AG04450 (cell line): ENCODE measurements at regions not wholly inside any gene's neighbourhood (a gene's known extent, or its start where the extent isn't known, plus 50 kb on each side); places are given as distances from the start of the nearest gene placed in this dataset.

Source experiments
- CTCF ChIA-PET: fragments of 300-600, 350-600 bp; formaldehyde crosslinking; extraction: SDS; loops from one replicate; lab custom pipeline; 2022; ENCODE audit warnings: antibody characterized with exemption, inconsistent platforms; lab: Charles Lee
- POLR2A ChIA-PET: fragments of 350-600 bp; formaldehyde crosslinking; extraction: SDS; loops from one replicate; lab custom pipeline; 2021; ENCODE audit warnings: antibody characterized with exemption, inconsistent platforms; lab: Yijun Ruan, JAX
- DNase-seq: peaks from one replicate; pipeline ENCODE4 v3.0.0-alpha.2; 2011; ENCODE audit warnings: low read depth, low spot score
- H3K27ac ChIP-seq: one replicate; pipeline ENCODE4 v1.5.1; 2012; ENCODE audit warnings: low read depth, low read length, control low read depth
- H3K27me3 ChIP-seq: one replicate; pipeline ENCODE4 v1.6.0; 2012; ENCODE audit warnings: low read length; ENCODE audit not compliant: control insufficient read depth, insufficient read depth
- H3K4me3 ChIP-seq: 2 replicates; pipeline ENCODE4 v1.5.1; 2011; ENCODE audit warnings: mild to moderate bottlenecking, low read depth, low read length, control low read depth
- H3K9me3 ChIP-seq: 2 replicates; pipeline ENCODE4 v1.5.1; 2012; ENCODE audit warnings: low read length; ENCODE audit not compliant: control insufficient read depth, insufficient read depth
- TF ChIP-seq, protein P1 (sequence below): IDR thresholded peaks from 2 replicates; pipeline ENCODE4 v1.5.1; 2011; ENCODE audit warnings: low read depth, low read length, control low read depth, inconsistent platforms

DNA sequence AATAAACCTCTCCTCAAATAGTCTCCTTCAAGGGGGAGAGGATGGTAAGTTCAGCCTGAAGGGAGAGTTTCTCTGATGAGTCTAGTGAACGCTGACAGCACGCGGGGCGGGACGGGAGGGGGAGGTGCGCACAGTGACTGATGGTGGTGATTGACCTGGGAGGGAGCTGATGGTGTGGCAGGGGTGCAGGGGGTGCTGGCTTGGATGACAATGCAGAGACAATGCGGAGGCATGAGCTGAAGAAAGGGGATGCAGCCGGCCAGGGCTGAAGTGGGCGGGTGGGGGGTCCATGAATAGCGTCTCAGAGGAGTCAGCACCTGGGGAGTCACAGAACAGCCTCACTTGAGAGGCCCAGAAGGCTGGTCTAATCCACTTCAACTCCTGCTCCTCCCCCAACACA is 142.5 kb upstream of the PJA1 start:
- POLR2A ChIA-PET: no interaction called here
- CTCF ChIA-PET: no interaction called here
- DNase-seq: no peak

DNA sequence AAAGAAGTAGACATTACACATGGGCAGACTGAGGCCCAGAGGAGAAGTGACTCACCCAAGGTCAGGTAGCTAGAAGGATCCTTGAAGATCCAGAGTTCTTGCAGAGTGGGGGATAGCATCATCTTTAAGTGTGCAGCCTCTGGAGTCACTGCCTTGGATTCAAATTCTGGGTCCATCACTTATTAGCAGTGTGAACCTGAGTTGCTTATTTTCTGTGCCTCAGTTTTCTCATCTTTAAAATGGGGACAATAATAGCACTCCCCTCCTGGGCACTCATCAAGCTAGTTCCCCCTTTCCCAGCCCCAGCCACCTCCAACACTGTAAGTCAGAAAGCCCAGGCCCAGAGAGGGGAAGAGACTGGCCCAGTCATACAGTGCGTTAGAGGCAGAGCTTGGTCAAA is 141.8 kb upstream of the PJA1 start:
- CTCF ChIA-PET: no interaction called here
- POLR2A ChIA-PET: no interaction called here
- Histone ChIP-seq H3K27me3 (peaks cover 3% of the 10 kb centered on the region), H3K27ac (no peak overlapping the region), H3K4me3 (no peak overlapping the region), H3K9me3 (no peaks in the 10 kb centered on the region)
- DNase-seq: no peak
- TF ChIP-seq, protein P1, sequence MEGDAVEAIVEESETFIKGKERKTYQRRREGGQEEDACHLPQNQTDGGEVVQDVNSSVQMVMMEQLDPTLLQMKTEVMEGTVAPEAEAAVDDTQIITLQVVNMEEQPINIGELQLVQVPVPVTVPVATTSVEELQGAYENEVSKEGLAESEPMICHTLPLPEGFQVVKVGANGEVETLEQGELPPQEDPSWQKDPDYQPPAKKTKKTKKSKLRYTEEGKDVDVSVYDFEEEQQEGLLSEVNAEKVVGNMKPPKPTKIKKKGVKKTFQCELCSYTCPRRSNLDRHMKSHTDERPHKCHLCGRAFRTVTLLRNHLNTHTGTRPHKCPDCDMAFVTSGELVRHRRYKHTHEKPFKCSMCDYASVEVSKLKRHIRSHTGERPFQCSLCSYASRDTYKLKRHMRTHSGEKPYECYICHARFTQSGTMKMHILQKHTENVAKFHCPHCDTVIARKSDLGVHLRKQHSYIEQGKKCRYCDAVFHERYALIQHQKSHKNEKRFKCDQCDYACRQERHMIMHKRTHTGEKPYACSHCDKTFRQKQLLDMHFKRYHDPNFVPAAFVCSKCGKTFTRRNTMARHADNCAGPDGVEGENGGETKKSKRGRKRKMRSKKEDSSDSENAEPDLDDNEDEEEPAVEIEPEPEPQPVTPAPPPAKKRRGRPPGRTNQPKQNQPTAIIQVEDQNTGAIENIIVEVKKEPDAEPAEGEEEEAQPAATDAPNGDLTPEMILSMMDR: no peak

More for the DNA sequence above, 142.5 kb upstream of the PJA1 start:
- Histone ChIP-seq H3K27ac (no peak overlapping the region), H3K27me3 (peaks cover 3% of the 10 kb centered on the region), H3K4me3 (no peak overlapping the region), H3K9me3 (no peaks in the 10 kb centered on the region)
- TF ChIP-seq, protein P1: no peak

DNA sequence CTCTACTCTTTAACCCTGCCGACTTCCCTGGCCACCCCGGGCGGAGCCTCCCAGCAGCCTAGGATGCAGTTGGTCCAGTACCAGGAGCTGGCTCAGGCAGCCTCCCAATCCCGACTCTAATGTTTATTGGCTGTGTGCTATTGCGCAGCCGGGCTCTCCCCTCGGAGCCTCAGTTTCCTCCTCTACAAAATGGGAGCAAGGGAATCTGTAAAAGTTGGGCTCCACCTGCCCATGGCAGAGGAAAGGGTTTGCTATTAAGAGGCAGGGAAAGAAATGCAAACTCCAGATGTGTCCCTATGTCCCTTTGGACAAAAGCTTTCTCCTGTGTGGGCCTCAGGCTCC is 140.8 kb upstream of the PJA1 start:
- ChIA-PET CTCF (no interaction called here), POLR2A (no interaction called here)
- Histone ChIP-seq H3K27me3 (peaks cover 3% of the 10 kb centered on the region), H3K27ac (no peak overlapping the region), H3K9me3 (no peaks in the 10 kb centered on the region), H3K4me3 (no peak overlapping the region)
- DNase-seq: no peak
- TF ChIP-seq, protein P1: no peak

DNA sequence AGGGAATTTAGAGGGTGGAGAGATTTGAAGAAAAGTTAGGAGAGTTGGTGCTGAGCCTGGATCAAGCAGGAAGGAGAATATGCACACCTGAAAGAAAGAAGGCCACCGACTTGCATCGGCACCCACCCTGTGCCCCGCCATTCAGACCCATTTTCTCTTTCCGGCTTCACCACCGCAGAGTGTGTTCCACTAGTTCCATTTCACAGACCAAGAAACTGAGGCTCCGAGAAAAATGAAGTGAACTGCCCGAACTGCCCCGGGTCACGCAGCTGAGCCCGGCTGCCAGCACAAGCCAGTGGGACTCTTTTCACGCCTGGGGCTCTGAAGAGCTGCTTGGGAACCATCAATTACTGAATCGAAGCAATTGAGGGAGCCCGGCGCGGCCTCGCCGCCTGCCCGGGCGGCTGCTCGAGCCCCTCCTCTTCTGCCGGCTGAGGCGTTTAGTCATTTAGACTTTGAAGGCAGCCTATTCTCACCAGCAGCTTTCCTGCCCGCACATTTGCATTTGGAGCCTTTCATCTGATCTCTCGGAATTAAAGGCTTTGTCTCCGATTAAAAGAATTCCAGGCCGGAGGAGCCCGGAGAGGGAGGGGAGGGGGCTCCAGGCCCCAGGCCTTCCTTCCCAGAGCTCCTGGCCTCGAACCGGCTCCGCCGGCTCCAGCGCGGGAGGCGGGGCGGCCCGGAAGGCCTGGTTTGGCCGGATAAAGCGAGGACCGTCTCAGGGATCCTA is 140.2 kb upstream of the PJA1 start:
- Histone ChIP-seq H3K9me3 (no peaks in the 10 kb centered on the region), H3K27ac (no peak overlapping the region), H3K4me3 (no peak overlapping the region), H3K27me3 (peaks cover 3% of the 10 kb centered on the region)
- DNase-seq: no peak
- CTCF ChIA-PET: no interaction called here
- POLR2A ChIA-PET: no interaction called here
- TF ChIP-seq, protein P1: no peak

DNA sequence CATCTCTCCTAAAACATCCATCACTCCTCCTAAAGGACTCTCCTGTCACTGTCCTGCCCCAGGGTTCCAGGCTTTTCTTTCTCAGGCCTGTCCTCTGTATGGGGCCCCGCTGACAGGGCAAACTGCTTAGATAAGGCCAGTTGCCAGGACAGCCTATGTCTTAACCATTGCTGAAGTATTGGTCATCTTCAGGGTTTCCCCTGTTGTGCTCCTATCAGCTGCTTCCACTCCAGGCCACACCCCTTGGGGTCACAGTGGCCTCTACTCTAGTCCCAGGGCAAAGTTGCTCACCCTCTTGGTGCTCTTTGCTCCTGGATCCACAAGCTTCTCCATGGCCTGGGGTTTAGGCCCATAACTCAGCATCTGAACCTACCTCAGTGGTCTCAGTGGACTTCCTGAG is 138.0 kb upstream of the PJA1 start:
- ChIA-PET CTCF (no interaction called here), POLR2A (no interaction called here)

More for the DNA sequence above, 138.0 kb upstream of the PJA1 start:
- TF ChIP-seq, protein P1: no peak
- Histone ChIP-seq H3K9me3 (no peaks in the 10 kb centered on the region), H3K27ac (no peak overlapping the region), H3K27me3 (peaks cover 3% of the 10 kb centered on the region), H3K4me3 (no peak overlapping the region)
- no peak for DNase-seq
